ENCODE measurements at regions not wholly inside any gene's neighbourhood (a gene's known extent, or its start where the extent isn't known, plus 50 kb on each side); places are given as distances from the start of the nearest gene placed in this dataset.

GRCh38 chr6:115190534-115190933 lies 847.7 kb upstream of the HS3ST5 start:
- TF ChIP-seq MYC (IDR thresholded peaks at IDR 0.05; ENCODE audit: low read depth, low read length) (no peak), POLR2A (IDR thresholded peaks at IDR 0.05; ENCODE audit: extremely low read depth, insufficient read length) (no peak)
- TF ChIP-seq, protein P1, sequence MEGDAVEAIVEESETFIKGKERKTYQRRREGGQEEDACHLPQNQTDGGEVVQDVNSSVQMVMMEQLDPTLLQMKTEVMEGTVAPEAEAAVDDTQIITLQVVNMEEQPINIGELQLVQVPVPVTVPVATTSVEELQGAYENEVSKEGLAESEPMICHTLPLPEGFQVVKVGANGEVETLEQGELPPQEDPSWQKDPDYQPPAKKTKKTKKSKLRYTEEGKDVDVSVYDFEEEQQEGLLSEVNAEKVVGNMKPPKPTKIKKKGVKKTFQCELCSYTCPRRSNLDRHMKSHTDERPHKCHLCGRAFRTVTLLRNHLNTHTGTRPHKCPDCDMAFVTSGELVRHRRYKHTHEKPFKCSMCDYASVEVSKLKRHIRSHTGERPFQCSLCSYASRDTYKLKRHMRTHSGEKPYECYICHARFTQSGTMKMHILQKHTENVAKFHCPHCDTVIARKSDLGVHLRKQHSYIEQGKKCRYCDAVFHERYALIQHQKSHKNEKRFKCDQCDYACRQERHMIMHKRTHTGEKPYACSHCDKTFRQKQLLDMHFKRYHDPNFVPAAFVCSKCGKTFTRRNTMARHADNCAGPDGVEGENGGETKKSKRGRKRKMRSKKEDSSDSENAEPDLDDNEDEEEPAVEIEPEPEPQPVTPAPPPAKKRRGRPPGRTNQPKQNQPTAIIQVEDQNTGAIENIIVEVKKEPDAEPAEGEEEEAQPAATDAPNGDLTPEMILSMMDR (IDR thresholded peaks at IDR 0.05; ENCODE audit: low read depth, low read length) = no peak
- TF ChIP-seq, protein P2, sequence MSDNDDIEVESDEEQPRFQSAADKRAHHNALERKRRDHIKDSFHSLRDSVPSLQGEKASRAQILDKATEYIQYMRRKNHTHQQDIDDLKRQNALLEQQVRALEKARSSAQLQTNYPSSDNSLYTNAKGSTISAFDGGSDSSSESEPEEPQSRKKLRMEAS (IDR thresholded peaks at IDR 0.05; ENCODE audit: low read depth, low read length) = no peak

Data from NB4 (cell line).